H9 (cell line): ENCODE measurements at regions not wholly inside any gene's neighbourhood (a gene's known extent, or its start where the extent isn't known, plus 50 kb on each side); places are given as distances from the start of the nearest gene placed in this dataset.

Experiments
- DNase-seq: peaks from one replicate; pipeline ENCODE4 v3.0.0-alpha.2; 2017
- H2AFZ ChIP-seq: one replicate; pipeline ENCODE4 v1.6.1; 2013; ENCODE audit warnings: mild to moderate bottlenecking, low read length, control low read depth, moderate library complexity
- H2AK5ac ChIP-seq: 2 replicates; pipeline ENCODE4 v1.6.1; 2013; ENCODE audit warnings: low read length, control low read depth, mixed read lengths; ENCODE audit not compliant: insufficient read length
- H2BK120ac ChIP-seq: one replicate; pipeline ENCODE4 v1.6.1; 2013; ENCODE audit warnings: low read depth, mild to moderate bottlenecking, low read length, control low read depth, inconsistent platforms; ENCODE audit not compliant: poor library complexity, severe bottlenecking
- H2BK12ac ChIP-seq: 2 replicates; pipeline ENCODE4 v1.6.1; 2013; ENCODE audit warnings: low read length, control low read depth, mixed read lengths, low read depth; ENCODE audit not compliant: insufficient read length
- H2BK15ac ChIP-seq: 2 replicates; pipeline ENCODE4 v1.6.1; 2013; ENCODE audit warnings: low read depth, low read length, control low read depth
- H2BK20ac ChIP-seq: one replicate; pipeline ENCODE4 v1.6.1; 2013; ENCODE audit warnings: low read depth, mild to moderate bottlenecking, low read length, control low read depth, inconsistent platforms; ENCODE audit not compliant: poor library complexity, severe bottlenecking
- H2BK5ac ChIP-seq: 2 replicates; pipeline ENCODE4 v1.6.1; 2013; ENCODE audit warnings: low read length, control low read depth, mixed read lengths; ENCODE audit not compliant: insufficient read length
- H3K14ac ChIP-seq: 2 replicates; pipeline ENCODE4 v1.6.1; 2013; ENCODE audit warnings: low read length, control low read depth; ENCODE audit not compliant: insufficient read depth
- H3K18ac ChIP-seq: 2 replicates; pipeline ENCODE4 v1.6.1; 2013; ENCODE audit warnings: low read depth, mild to moderate bottlenecking, mixed read lengths, low read length, control low read depth; ENCODE audit not compliant: insufficient read length
- H3K23ac ChIP-seq: 2 replicates; pipeline ENCODE4 v1.6.1; 2013; ENCODE audit warnings: low read length, control low read depth, mixed read lengths, low read depth; ENCODE audit not compliant: insufficient read length
- H3K23me2 ChIP-seq: 2 replicates; pipeline ENCODE4 v1.6.1; 2013; ENCODE audit warnings: low read depth, mild to moderate bottlenecking, mixed read lengths, low read length, control low read depth; ENCODE audit not compliant: insufficient read length, poor library complexity, severe bottlenecking
- H3K27ac ChIP-seq: 2 replicates; pipeline ENCODE4 v1.5.1; 2013; ENCODE audit warnings: low read length, control low read depth, mixed read lengths, low read depth; ENCODE audit not compliant: insufficient read length
- H3K27me3 ChIP-seq: 2 replicates; pipeline ENCODE4 v1.6.1; 2013; ENCODE audit warnings: low read length, control low read depth, inconsistent platforms; ENCODE audit not compliant: insufficient read depth
- H3K4ac ChIP-seq: 2 replicates; pipeline ENCODE4 v1.6.1; 2013; ENCODE audit warnings: low read depth, mild to moderate bottlenecking, control low read depth, inconsistent platforms, low read length, moderate library complexity
- H3K4me1 ChIP-seq: 2 replicates; pipeline ENCODE4 v1.6.1; 2013; ENCODE audit warnings: low read length, control low read depth, inconsistent platforms; ENCODE audit not compliant: insufficient read depth
- H3K4me2 ChIP-seq: 2 replicates; pipeline ENCODE4 v1.6.1; 2013; ENCODE audit warnings: low read length, control low read depth, mixed read lengths; ENCODE audit not compliant: insufficient read length, insufficient read depth
- H3K56ac ChIP-seq: 2 replicates; pipeline ENCODE4 v1.6.1; 2013; ENCODE audit warnings: low read depth, mild to moderate bottlenecking, mixed read lengths, low read length, control low read depth; ENCODE audit not compliant: insufficient read length
- H3K79me1 ChIP-seq: 2 replicates; pipeline ENCODE4 v1.6.1; 2013; ENCODE audit warnings: low read depth, mild to moderate bottlenecking, moderate library complexity, low read length, control low read depth, inconsistent platforms; ENCODE audit not compliant: insufficient read depth, poor library complexity, severe bottlenecking
- H3K79me2 ChIP-seq: 2 replicates; pipeline ENCODE4 v1.6.1; 2013; ENCODE audit warnings: low read length, control low read depth, inconsistent platforms; ENCODE audit not compliant: insufficient read depth
- H3K9ac ChIP-seq: 2 replicates; pipeline ENCODE4 v1.6.1; 2013; ENCODE audit warnings: low read length, control low read depth, mixed read lengths; ENCODE audit not compliant: insufficient read length; ENCODE audit errors: extremely low read depth
- H3K9me3 ChIP-seq: one replicate; pipeline ENCODE4 v1.6.1; 2013; ENCODE audit warnings: low read depth, low read length, inconsistent platforms; ENCODE audit not compliant: control insufficient read depth
- H3T11ph ChIP-seq: one replicate; pipeline ENCODE4 v1.6.1; 2013; ENCODE audit warnings: mild to moderate bottlenecking, low read length, control low read depth, inconsistent platforms
- H4K20me1 ChIP-seq: one replicate; pipeline ENCODE4 v1.6.1; 2013; ENCODE audit not compliant: control insufficient read depth, insufficient read length, insufficient read depth
- H4K5ac ChIP-seq: 2 replicates; pipeline ENCODE4 v1.6.1; 2013; ENCODE audit warnings: low read depth, mild to moderate bottlenecking, mixed read lengths, low read length, control low read depth; ENCODE audit not compliant: insufficient read length
- H4K8ac ChIP-seq: replicated peaks from 2 replicates; pipeline ENCODE4 v1.6.1; 2013; ENCODE audit warnings: low read length, control low read depth, mixed read lengths, low read depth; ENCODE audit not compliant: insufficient read length
- H4K91ac ChIP-seq: 2 replicates; pipeline ENCODE4 v1.6.1; 2013; ENCODE audit warnings: low read depth, mild to moderate bottlenecking, moderate library complexity, mixed read lengths, low read length, control low read depth; ENCODE audit not compliant: insufficient read length
- H3K27ac Mint-ChIP-seq, 3 experiments: 2 replicates in 2 of 3; 3 replicates in 1 of 3; pipeline ENCODE4 v1.8.0; 2020 to 2021; ENCODE audit warnings: mixed read lengths in 3 of 3, mild to moderate bottlenecking in 1 of 3, moderate library complexity in 1 of 3
- H3K27me3 Mint-ChIP-seq: 2 replicates; pipeline ENCODE4 v1.8.0; 2021; ENCODE audit warnings: low read depth, mild to moderate bottlenecking, moderate library complexity, mixed read lengths
- H3K36me3 Mint-ChIP-seq, 3 experiments: 2 replicates in 2 of 3; 3 replicates in 1 of 3; pipeline ENCODE4 v1.8.0; 2020 to 2021; ENCODE audit warnings: low read depth in 3 of 3, mixed read lengths in 3 of 3; ENCODE audit not compliant: insufficient read depth in 1 of 3
- H3K4me1 Mint-ChIP-seq, 2 experiments: 2 replicates each; pipeline ENCODE4 v1.8.0; 2020; ENCODE audit warnings: mixed read lengths in 2 of 2
- H3K4me3 Mint-ChIP-seq, 2 experiments: 2 replicates in 1 of 2; 3 replicates in 1 of 2; pipeline ENCODE4 v1.8.0; 2020 to 2021; ENCODE audit warnings: mild to moderate bottlenecking in 2 of 2, mixed read lengths in 2 of 2, moderate library complexity in 1 of 2
- H3K9me3 Mint-ChIP-seq, 2 experiments: 2 replicates in 1 of 2; 3 replicates in 1 of 2; pipeline ENCODE4 v1.8.0; 2020; ENCODE audit warnings: mild to moderate bottlenecking in 2 of 2, mixed read lengths in 2 of 2, moderate library complexity in 1 of 2
- WGBS: extraction: QIAGEN DNeasy Blood & Tissue Kit; methylation state at CpG from one replicate; pipeline ENCODE4 v1.1.7; 2013; ENCODE audit warnings: missing lambda C conversion rate, low lambda C conversion rate, mixed read lengths; ENCODE audit not compliant: insufficient read length; ENCODE audit errors: extremely low coverage; 5-methylcytosine and 5-hydroxymethylcytosine counted together
- TF ChIP-seq, protein P1 (sequence below): fragments of 200-600 bp; sonication (generic); conservative IDR thresholded peaks from 3 replicates; pipeline ENCODE4 v1.8.0; 2021; ENCODE audit warnings: antibody characterized with exemption, mild to moderate bottlenecking

DNA sequence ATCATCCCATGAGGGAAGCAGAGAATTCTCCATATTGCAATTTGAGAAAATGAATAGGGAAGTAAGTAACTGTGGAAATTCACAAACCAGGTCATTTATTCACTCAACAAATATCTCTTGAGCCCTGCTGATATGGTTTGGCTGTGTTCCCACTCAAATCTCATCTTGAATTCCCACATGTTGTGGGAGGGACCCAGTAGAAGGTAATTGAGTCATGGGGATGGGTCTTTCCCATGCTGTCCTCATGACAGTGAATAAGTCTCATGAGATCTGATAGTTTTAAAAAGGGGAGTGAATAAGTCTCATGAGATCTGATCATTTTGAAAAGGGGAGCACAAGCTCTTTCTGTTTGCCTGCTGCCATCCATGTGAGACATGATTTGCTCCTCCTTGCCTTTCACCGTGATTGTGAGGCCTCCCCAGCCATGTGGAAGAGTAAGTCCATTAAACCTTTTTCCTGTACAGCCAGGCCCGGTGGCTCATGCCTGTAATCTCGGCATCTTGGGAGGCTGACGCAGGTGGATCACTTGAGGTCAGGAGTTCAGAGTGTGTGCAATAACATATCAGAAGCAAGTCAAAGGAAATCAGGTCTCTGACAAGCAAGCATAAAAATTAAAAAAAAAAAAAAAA lies 193.2 kb downstream of the NDUFA10 start:
- no CpG with 5 or more reads among the region's 4 CpGs for WGBS
- Mint-ChIP-seq H3K36me3 (peaks cover 0 to 4% (median 0%) of the 10 kb centered on the region in 3 experiments; a peak in 1 of 7 replicates), H3K4me1 (peaks cover 21 to 22% of the 10 kb centered on the region in 2 experiments), H3K9me3 (peaks cover 0 to 2% of the 10 kb centered on the region in 2 experiments; a peak in 4 of 5 replicates), H3K27me3 (peaks cover 10% of the 10 kb centered on the region), H3K27ac (no peak overlapping the region; a peak in 1 of 7 replicates), H3K4me3 (no peak overlapping the region)
- no peak overlapping the region for H2BK120ac ChIP-seq
- no peaks in the 10 kb centered on the region for H3K79me2 ChIP-seq
- H2AK5ac ChIP-seq: no peak overlapping the region
- no peak overlapping the region for H2BK5ac ChIP-seq
- H4K20me1 ChIP-seq: no peaks in the 10 kb centered on the region
- no peak overlapping the region for H3K27ac ChIP-seq
- H3K4me1 ChIP-seq: peaks cover 2% of the 10 kb centered on the region; the same call in 1 of the 2 replicates
- TF ChIP-seq, protein P1, sequence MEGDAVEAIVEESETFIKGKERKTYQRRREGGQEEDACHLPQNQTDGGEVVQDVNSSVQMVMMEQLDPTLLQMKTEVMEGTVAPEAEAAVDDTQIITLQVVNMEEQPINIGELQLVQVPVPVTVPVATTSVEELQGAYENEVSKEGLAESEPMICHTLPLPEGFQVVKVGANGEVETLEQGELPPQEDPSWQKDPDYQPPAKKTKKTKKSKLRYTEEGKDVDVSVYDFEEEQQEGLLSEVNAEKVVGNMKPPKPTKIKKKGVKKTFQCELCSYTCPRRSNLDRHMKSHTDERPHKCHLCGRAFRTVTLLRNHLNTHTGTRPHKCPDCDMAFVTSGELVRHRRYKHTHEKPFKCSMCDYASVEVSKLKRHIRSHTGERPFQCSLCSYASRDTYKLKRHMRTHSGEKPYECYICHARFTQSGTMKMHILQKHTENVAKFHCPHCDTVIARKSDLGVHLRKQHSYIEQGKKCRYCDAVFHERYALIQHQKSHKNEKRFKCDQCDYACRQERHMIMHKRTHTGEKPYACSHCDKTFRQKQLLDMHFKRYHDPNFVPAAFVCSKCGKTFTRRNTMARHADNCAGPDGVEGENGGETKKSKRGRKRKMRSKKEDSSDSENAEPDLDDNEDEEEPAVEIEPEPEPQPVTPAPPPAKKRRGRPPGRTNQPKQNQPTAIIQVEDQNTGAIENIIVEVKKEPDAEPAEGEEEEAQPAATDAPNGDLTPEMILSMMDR: no peak
- H2BK15ac ChIP-seq: no peak overlapping the region
- no peak overlapping the region for H4K91ac ChIP-seq
- H3K4ac ChIP-seq: no peak overlapping the region
- H3K23me2 ChIP-seq: no peaks in the 10 kb centered on the region
- no peak overlapping the region for H3K14ac ChIP-seq
- H3K56ac ChIP-seq: no peak overlapping the region
- no peak overlapping the region for H4K8ac ChIP-seq
- no peaks in the 10 kb centered on the region for H3K9me3 ChIP-seq
- no peaks in the 10 kb centered on the region for H3K27me3 ChIP-seq
- H2AFZ ChIP-seq: no peak overlapping the region
- H3K79me1 ChIP-seq: no peaks in the 10 kb centered on the region
- no peak overlapping the region for H4K5ac ChIP-seq
- no peak overlapping the region for H2BK12ac ChIP-seq
- no peak overlapping the region for H3K9ac ChIP-seq
- DNase-seq: peak; percentile 5
- no peak overlapping the region for H3T11ph ChIP-seq
- H3K4me2 ChIP-seq: no peak overlapping the region
- H3K23ac ChIP-seq: no peak overlapping the region
- no peak overlapping the region for H2BK20ac ChIP-seq
- no peak overlapping the region for H3K18ac ChIP-seq
